IMR-90 (cell line): ENCODE measurements at regions not wholly inside any gene's neighbourhood (a gene's known extent, or its start where the extent isn't known, plus 50 kb on each side); places are given as distances from the start of the nearest gene placed in this dataset.

ENCODE experiments used
- ATAC-seq: fragments of 200-7000 bp; cut with Tn5 transposase; 2 replicates; pipeline ENCODE4 v1.9.1; 2020; ENCODE audit warnings: low read depth, mild to moderate bottlenecking, moderate library complexity
- BruUV-seq: library from RNA; stranded (reverse); fragments of 400-500 nt; replicated peaks from 2 replicates; lab custom pipeline; 2021; lab: Mats Ljungman, UMichigan
- CTCF ChIA-PET: fragments of 300-600 bp; formaldehyde crosslinking; extraction: SDS; loops from one replicate; lab custom pipeline; 2021; ENCODE audit warnings: antibody characterized with exemption; lab: Yijun Ruan, JAX
- POLR2A ChIA-PET: fragments of 300-600 bp; sonication (Branson Sonifier 250); formaldehyde crosslinking; loops from one replicate; lab custom pipeline; 2022; ENCODE audit warnings: antibody characterized with exemption; ENCODE audit not compliant: unreplicated experiment; lab: Charles Lee
- DNase-seq: peaks from one replicate; pipeline ENCODE4 v3.0.0; 2013
- H2AFZ ChIP-seq: replicated peaks from 2 replicates; pipeline ENCODE3; 2013; ENCODE audit warnings: low read length, mild to moderate bottlenecking; ENCODE audit not compliant: poor library complexity
- H2AK5ac ChIP-seq: 2 replicates; pipeline ENCODE4 v1.6.1; 2013; ENCODE audit warnings: low read depth, low read length, inconsistent platforms
- H2AK9ac ChIP-seq: replicated peaks from 2 replicates; pipeline ENCODE3; 2013; ENCODE audit warnings: mild to moderate bottlenecking, low read depth, low read length, moderate library complexity; ENCODE audit not compliant: poor library complexity
- H2BK120ac ChIP-seq: 2 replicates; pipeline ENCODE4 v1.6.1; 2013; ENCODE audit warnings: low read depth, low read length, inconsistent platforms
- H2BK15ac ChIP-seq: 3 replicates; pipeline ENCODE4 v1.6.1; 2013; ENCODE audit warnings: low read depth, low read length, inconsistent platforms
- H2BK20ac ChIP-seq: 2 replicates; pipeline ENCODE4 v1.6.1; 2013; ENCODE audit warnings: low read depth, mild to moderate bottlenecking, inconsistent platforms, low read length, moderate library complexity
- H2BK5ac ChIP-seq: 2 replicates; pipeline ENCODE4 v1.6.1; 2013; ENCODE audit warnings: mild to moderate bottlenecking, low read depth, low read length, inconsistent platforms; ENCODE audit not compliant: poor library complexity, severe bottlenecking
- H3K14ac ChIP-seq: replicated peaks from 2 replicates; pipeline ENCODE4 v1.6.1; 2013; ENCODE audit warnings: low read depth, low read length, inconsistent platforms
- H3K18ac ChIP-seq: 2 replicates; pipeline ENCODE4 v1.6.1; 2013; ENCODE audit warnings: low read depth, low read length, control low read depth
- H3K23ac ChIP-seq: 2 replicates; pipeline ENCODE4 v1.6.1; 2013; ENCODE audit warnings: low read depth, low read length, inconsistent platforms
- H3K27ac ChIP-seq: 2 replicates; pipeline ENCODE4 v1.5.1; 2013; ENCODE audit warnings: mild to moderate bottlenecking, control low read depth, low read length; ENCODE audit not compliant: insufficient read depth
- H3K27me3 ChIP-seq: 2 replicates; pipeline ENCODE4 v1.6.1; 2013; ENCODE audit warnings: low read length; ENCODE audit not compliant: control insufficient read depth, insufficient read depth
- H3K36me3 ChIP-seq: 2 replicates; pipeline ENCODE4 v1.6.1; 2013; ENCODE audit warnings: low read length, mixed read lengths; ENCODE audit not compliant: control insufficient read depth, insufficient read depth
- H3K4ac ChIP-seq: 2 replicates; pipeline ENCODE4 v1.6.1; 2013; ENCODE audit warnings: low read depth, low read length, inconsistent platforms
- H3K4me1 ChIP-seq: 2 replicates; pipeline ENCODE4 v1.6.1; 2013; ENCODE audit warnings: low read length, mixed read lengths; ENCODE audit not compliant: control insufficient read depth, insufficient read depth
- H3K4me2 ChIP-seq: 2 replicates; pipeline ENCODE4 v1.6.1; 2013; ENCODE audit warnings: low read depth, mild to moderate bottlenecking, control low read depth, low read length, moderate library complexity
- H3K4me3 ChIP-seq: 2 replicates; pipeline ENCODE4 v1.5.1; 2013; ENCODE audit warnings: low read depth, mild to moderate bottlenecking, control low read depth, low read length, moderate library complexity; ENCODE audit not compliant: insufficient read depth
- H3K56ac ChIP-seq: 2 replicates; pipeline ENCODE4 v1.6.1; 2013; ENCODE audit warnings: low read length, inconsistent platforms; ENCODE audit not compliant: insufficient read depth; ENCODE audit errors: extremely low read depth
- H3K79me1 ChIP-seq, 2 experiments: 2 replicates each; pipeline ENCODE4 v1.6.1; 2013; ENCODE audit warnings: low read length in 2 of 2, inconsistent platforms in 1 of 2, low read depth in 1 of 2
- H3K9ac ChIP-seq: 2 replicates; pipeline ENCODE4 v1.6.1; 2013; ENCODE audit warnings: low read depth, low read length, control low read depth
- H3K9me1 ChIP-seq: 2 replicates; pipeline ENCODE4 v1.6.1; 2013; ENCODE audit warnings: low read length, inconsistent platforms; ENCODE audit not compliant: insufficient read depth
- H3K9me3 ChIP-seq: 2 replicates; pipeline ENCODE4 v1.6.1; 2013; ENCODE audit warnings: low read length; ENCODE audit not compliant: control insufficient read depth, insufficient read depth
- H4K20me1 ChIP-seq: 2 replicates; pipeline ENCODE4 v1.6.1; 2013; ENCODE audit warnings: low read length, inconsistent platforms; ENCODE audit not compliant: insufficient read depth
- H4K5ac ChIP-seq: 2 replicates; pipeline ENCODE4 v1.6.1; 2013; ENCODE audit warnings: mild to moderate bottlenecking, low read depth, low read length, control low read depth
- H4K8ac ChIP-seq, 2 experiments: 2 replicates each; pipeline ENCODE4 v1.6.1; 2013; ENCODE audit warnings: low read depth in 2 of 2, low read length in 2 of 2, control low read depth in 1 of 2, inconsistent platforms in 1 of 2
- H4K91ac ChIP-seq: 2 replicates; pipeline ENCODE4 v1.6.1; 2013; ENCODE audit warnings: low read depth, low read length, inconsistent platforms; ENCODE audit not compliant: insufficient read depth
- CEBPB ChIP-seq: IDR thresholded peaks from 2 replicates; pipeline ENCODE4 v1.6.1; 2012; ENCODE audit warnings: low read depth, low read length, improper control_type of control experiment
- CHD1 ChIP-seq: IDR thresholded peaks from 2 replicates; pipeline ENCODE4 v1.6.1; 2012; ENCODE audit warnings: low read depth, low read length, improper control_type of control experiment
- FOS ChIP-seq: fragments of 150-350 bp; IDR thresholded peaks from 2 replicates; pipeline ENCODE4 v1.6.1; 2016; ENCODE audit warnings: low read depth, low read length
- MAFK ChIP-seq: IDR thresholded peaks from 2 replicates; pipeline ENCODE4 v1.6.1; 2012; ENCODE audit warnings: low read depth, low read length, improper control_type of control experiment
- MXI1 ChIP-seq: IDR thresholded peaks from 2 replicates; pipeline ENCODE4 v1.6.1; 2012; ENCODE audit warnings: low read depth, mild to moderate bottlenecking, low read length, moderate library complexity, borderline replicate concordance
- NFE2L2 ChIP-seq: fragments of 150-350 bp; IDR thresholded peaks from 2 replicates; pipeline ENCODE4 v1.6.1; 2016; ENCODE audit warnings: low read depth, mild to moderate bottlenecking, low read length
- RAD21 ChIP-seq: IDR thresholded peaks from 2 replicates; pipeline ENCODE4 v1.6.1; 2012; ENCODE audit warnings: low read length, improper control_type of control experiment
- RFX5 ChIP-seq: IDR thresholded peaks from 2 replicates; pipeline ENCODE4 v1.8.0; 2012; ENCODE audit warnings: low read depth, mild to moderate bottlenecking, low read length, moderate library complexity
- SMC3 ChIP-seq: fragments of 150-350 bp; IDR thresholded peaks from 2 replicates; pipeline ENCODE4 v1.6.1; 2016; ENCODE audit warnings: low read depth, mild to moderate bottlenecking, antibody characterized with exemption, low read length, moderate library complexity
- WGBS, 2 experiments: methylation state at CpG; one replicate each; pipeline versions ENCODE4 v1.1.5 to v1.1.7; 2013; ENCODE audit warnings: missing lambda C conversion rate in 2 of 2; ENCODE audit not compliant: insufficient read length in 1 of 2; ENCODE audit errors: extremely low coverage in 2 of 2; 5-methylcytosine and 5-hydroxymethylcytosine counted together
- dilution Hi-C: fragments of 300-500 bp; cut with HindIII; formaldehyde crosslinking; loops from one replicate; pipeline ENCODE4 v1.14.3; 2018; ENCODE audit warnings: low sequenced_read_pairs; ENCODE audit not compliant: unreplicated experiment
- in situ Hi-C: fragments of 300-500 bp; cut with MboI; formaldehyde crosslinking; loops from 3 replicates; pipeline ENCODE4 v1.14.3; 2019; ENCODE audit warnings: low sequenced_read_pairs, inconsistent platforms, mixed read lengths
- intact Hi-C: fragments of 100-400 bp; cut with micrococcal nuclease; formaldehyde crosslinking; loops from 2 replicates; pipeline ENCODE4 v1.10.0; 2022
- TF ChIP-seq, protein P1 (sequence below): conservative IDR thresholded peaks from 2 replicates; pipeline ENCODE4 v1.5.1; 2012; ENCODE audit warnings: mild to moderate bottlenecking, low read depth, low read length, improper control_type of control experiment
- TF ChIP-seq, protein P2 (sequence below): fragments of 150-350 bp; IDR thresholded peaks from 2 replicates; pipeline ENCODE4 v1.6.1; 2016; ENCODE audit warnings: low read depth, mild to moderate bottlenecking, low read length, moderate library complexity, borderline replicate concordance

DNA sequence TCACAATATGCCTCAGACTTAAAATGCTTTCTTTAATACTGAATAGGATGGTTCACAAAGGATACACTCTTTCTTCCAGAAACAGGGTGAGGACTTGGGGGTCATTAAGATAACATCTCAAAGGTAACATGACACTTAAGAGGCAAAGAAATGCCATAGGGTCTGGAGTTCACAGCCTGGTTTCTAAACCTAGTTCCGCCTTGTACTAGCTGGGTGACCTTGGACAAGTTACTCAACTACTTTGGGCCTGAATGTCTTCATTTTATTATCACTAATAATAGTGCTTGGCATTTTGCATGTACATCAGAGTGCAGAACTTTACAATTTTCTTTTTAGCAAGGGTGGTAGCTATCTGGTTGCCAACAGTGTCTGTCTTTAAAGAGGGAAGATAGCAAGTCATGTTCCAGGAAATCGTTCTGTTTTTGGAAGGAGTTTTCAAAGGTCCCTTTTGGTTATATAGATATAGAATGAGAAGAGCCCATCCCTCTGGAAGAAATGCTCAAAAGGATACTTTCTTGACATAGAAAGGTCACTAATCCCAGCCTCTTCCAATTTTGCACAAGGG, 257.8 kb downstream of the NUAK1 start:
- H3K27me3 ChIP-seq, result peaks cover 1% of the 10 kb centered on the region; the same call in 1 of the 2 replicates
- H2BK5ac ChIP-seq, result no peak overlapping the region
- H3K14ac ChIP-seq, result no peak overlapping the region
- no peak for ATAC-seq
- no peak overlapping the region for H4K8ac ChIP-seq
- dilution Hi-C loops (no loop called here), in situ Hi-C loops (no loop called here), intact Hi-C loops (no loop called here)
- no peak overlapping the region for H2AK9ac ChIP-seq
- H3K4me3 ChIP-seq, result no peak overlapping the region
- H3K56ac ChIP-seq, result no peak overlapping the region
- ChIA-PET CTCF (no interaction called here), POLR2A (no interaction called here)
- H3K36me3 ChIP-seq, result no peaks in the 10 kb centered on the region
- no peak overlapping the region for H3K27ac ChIP-seq
- no TSS peak for BruUV-seq
- no peak overlapping the region for H4K91ac ChIP-seq
- H2BK15ac ChIP-seq, result no peak overlapping the region
- H3K23ac ChIP-seq, result no peak overlapping the region
- H2AK5ac ChIP-seq, result no peak overlapping the region
- H3K4ac ChIP-seq, result no peak overlapping the region
- no peaks in the 10 kb centered on the region for H3K9me3 ChIP-seq
- no peak overlapping the region for H2AFZ ChIP-seq
- H4K5ac ChIP-seq, result no peak overlapping the region
- H2BK20ac ChIP-seq, result no peak overlapping the region
- no peaks in the 10 kb centered on the region for H4K20me1 ChIP-seq
- WGBS, 2 experiments, result no CpG with 5 or more reads among the region's 2 CpGs
- H2BK120ac ChIP-seq, result no peak overlapping the region
- H3K9ac ChIP-seq, result no peak overlapping the region
- no peaks in the 10 kb centered on the region for H3K4me1 ChIP-seq
- H3K4me2 ChIP-seq, result no peak overlapping the region
- H3K18ac ChIP-seq, result no peak overlapping the region
- TF ChIP-seq CHD1, result no peak
- no peak for TF ChIP-seq FOS
- TF ChIP-seq CEBPB, result no peak
- TF ChIP-seq, protein P1, sequence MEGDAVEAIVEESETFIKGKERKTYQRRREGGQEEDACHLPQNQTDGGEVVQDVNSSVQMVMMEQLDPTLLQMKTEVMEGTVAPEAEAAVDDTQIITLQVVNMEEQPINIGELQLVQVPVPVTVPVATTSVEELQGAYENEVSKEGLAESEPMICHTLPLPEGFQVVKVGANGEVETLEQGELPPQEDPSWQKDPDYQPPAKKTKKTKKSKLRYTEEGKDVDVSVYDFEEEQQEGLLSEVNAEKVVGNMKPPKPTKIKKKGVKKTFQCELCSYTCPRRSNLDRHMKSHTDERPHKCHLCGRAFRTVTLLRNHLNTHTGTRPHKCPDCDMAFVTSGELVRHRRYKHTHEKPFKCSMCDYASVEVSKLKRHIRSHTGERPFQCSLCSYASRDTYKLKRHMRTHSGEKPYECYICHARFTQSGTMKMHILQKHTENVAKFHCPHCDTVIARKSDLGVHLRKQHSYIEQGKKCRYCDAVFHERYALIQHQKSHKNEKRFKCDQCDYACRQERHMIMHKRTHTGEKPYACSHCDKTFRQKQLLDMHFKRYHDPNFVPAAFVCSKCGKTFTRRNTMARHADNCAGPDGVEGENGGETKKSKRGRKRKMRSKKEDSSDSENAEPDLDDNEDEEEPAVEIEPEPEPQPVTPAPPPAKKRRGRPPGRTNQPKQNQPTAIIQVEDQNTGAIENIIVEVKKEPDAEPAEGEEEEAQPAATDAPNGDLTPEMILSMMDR, result no peak
- TF ChIP-seq, protein P2, sequence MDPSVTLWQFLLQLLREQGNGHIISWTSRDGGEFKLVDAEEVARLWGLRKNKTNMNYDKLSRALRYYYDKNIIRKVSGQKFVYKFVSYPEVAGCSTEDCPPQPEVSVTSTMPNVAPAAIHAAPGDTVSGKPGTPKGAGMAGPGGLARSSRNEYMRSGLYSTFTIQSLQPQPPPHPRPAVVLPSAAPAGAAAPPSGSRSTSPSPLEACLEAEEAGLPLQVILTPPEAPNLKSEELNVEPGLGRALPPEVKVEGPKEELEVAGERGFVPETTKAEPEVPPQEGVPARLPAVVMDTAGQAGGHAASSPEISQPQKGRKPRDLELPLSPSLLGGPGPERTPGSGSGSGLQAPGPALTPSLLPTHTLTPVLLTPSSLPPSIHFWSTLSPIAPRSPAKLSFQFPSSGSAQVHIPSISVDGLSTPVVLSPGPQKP, result no peak
- TF ChIP-seq NFE2L2, result no peak
- no peak for TF ChIP-seq SMC3
- TF ChIP-seq RAD21, result no peak
- no peak for TF ChIP-seq MAFK
- no peak for TF ChIP-seq RFX5
- TF ChIP-seq MXI1, result no peak
- no peak for DNase-seq
- H3K9me1 ChIP-seq, result no peaks in the 10 kb centered on the region
- H3K79me1 ChIP-seq, result no peaks in the 10 kb centered on the region
